IPS-15b (cell line): ENCODE measurements at regions not wholly inside any gene's neighbourhood (a gene's known extent, or its start where the extent isn't known, plus 50 kb on each side); places are given as distances from the start of the nearest gene placed in this dataset.

Experiments used
- H3K27me3 ChIP-seq: one replicate; pipeline ENCODE4 v1.6.1; 2013; ENCODE audit warnings: low read length; ENCODE audit not compliant: control insufficient read depth, insufficient read depth
- H3K36me3 ChIP-seq: one replicate; pipeline ENCODE4 v1.6.1; 2013; ENCODE audit warnings: low read length; ENCODE audit not compliant: control insufficient read depth, insufficient read depth
- H3K4me1 ChIP-seq: one replicate; pipeline ENCODE4 v1.6.1; 2013; ENCODE audit warnings: mild to moderate bottlenecking, low read length; ENCODE audit not compliant: control insufficient read depth, insufficient read depth
- H3K4me3 ChIP-seq: one replicate; pipeline ENCODE4 v1.5.1; 2013; ENCODE audit warnings: low read depth, low read length
- H3K9ac ChIP-seq: one replicate; pipeline ENCODE4 v1.6.1; 2013; ENCODE audit warnings: low read depth, mild to moderate bottlenecking, low read length
- H3K9me3 ChIP-seq: one replicate; pipeline ENCODE4 v1.6.1; 2013; ENCODE audit warnings: mild to moderate bottlenecking, low read length; ENCODE audit not compliant: control insufficient read depth, insufficient read depth

GRCh38 chr10:10617686-10618085 is 400.0 kb upstream of the CELF2 start:
- H3K4me1 ChIP-seq: no peaks in the 10 kb centered on the region
- no peaks in the 10 kb centered on the region for H3K36me3 ChIP-seq
- no peaks in the 10 kb centered on the region for H3K9me3 ChIP-seq
- no peak overlapping the region for H3K9ac ChIP-seq
- no peaks in the 10 kb centered on the region for H3K27me3 ChIP-seq
- no peak overlapping the region for H3K4me3 ChIP-seq

DNA sequence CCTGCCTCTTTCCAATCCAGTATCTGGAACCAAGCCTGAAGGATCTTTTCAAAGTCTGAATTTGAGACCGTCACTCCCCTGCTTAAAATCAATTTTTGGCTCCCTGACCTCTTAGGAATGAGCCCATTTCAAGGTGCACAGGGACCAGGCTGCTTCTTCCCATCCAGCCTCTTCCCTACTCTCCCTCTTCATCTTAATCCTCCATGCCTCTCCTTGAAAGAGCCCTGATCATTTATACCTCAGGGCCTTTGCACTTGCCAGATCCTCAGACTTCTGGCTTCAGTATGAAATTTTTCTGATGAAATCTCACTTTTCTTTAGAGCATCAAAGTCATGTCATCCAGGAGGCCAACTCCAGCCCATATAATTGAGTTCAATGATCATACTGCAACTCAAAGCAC is 399.5 kb upstream of the CELF2 start:
- Histone ChIP-seq H3K27me3 (no peaks in the 10 kb centered on the region), H3K36me3 (no peaks in the 10 kb centered on the region), H3K9ac (no peak overlapping the region), H3K4me1 (no peaks in the 10 kb centered on the region), H3K9me3 (no peaks in the 10 kb centered on the region), H3K4me3 (no peak overlapping the region)

GRCh38 chr10:10623958-10624566 is 393.6 kb upstream of the CELF2 start:
- Histone ChIP-seq H3K9ac (no peak overlapping the region), H3K27me3 (no peaks in the 10 kb centered on the region), H3K36me3 (no peaks in the 10 kb centered on the region), H3K4me3 (no peak overlapping the region), H3K4me1 (no peaks in the 10 kb centered on the region), H3K9me3 (no peaks in the 10 kb centered on the region)

DNA sequence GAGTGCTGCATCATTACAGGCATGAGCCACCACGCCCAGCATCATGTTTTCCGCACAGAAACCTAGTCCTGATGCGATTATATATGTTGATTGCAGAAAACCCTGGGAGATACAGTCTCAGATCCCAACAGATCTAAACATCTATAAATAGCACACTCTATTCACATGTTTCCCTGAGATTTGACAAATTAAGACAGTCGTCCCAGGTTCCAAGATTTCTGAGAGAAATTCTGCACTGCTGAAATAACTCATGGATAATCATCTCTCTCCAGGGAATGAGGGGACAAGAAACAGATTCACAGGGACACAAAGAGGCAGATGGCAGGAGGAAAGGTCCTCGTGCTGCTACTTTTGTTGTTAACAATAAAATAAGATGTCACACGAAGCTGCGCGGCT is 393.1 kb upstream of the CELF2 start:
- Histone ChIP-seq H3K4me1 (no peaks in the 10 kb centered on the region), H3K4me3 (no peak overlapping the region), H3K9ac (no peak overlapping the region), H3K36me3 (no peaks in the 10 kb centered on the region), H3K9me3 (no peaks in the 10 kb centered on the region), H3K27me3 (no peaks in the 10 kb centered on the region)

GRCh38 chr10:10625491-10625890 is 392.2 kb upstream of the CELF2 start:
- no peaks in the 10 kb centered on the region for H3K4me1 ChIP-seq
- no peaks in the 10 kb centered on the region for H3K27me3 ChIP-seq
- H3K4me3 ChIP-seq: no peak overlapping the region
- no peaks in the 10 kb centered on the region for H3K36me3 ChIP-seq
- H3K9me3 ChIP-seq: no peaks in the 10 kb centered on the region
- no peak overlapping the region for H3K9ac ChIP-seq

- Histone ChIP-seq H3K4me1 (no peaks in the 10 kb centered on the region), H3K9me3 (no peaks in the 10 kb centered on the region), H3K4me3 (no peak overlapping the region), H3K9ac (no peak overlapping the region), H3K27me3 (no peaks in the 10 kb centered on the region), H3K36me3 (no peaks in the 10 kb centered on the region)
These were observed 390.9 kb upstream of the CELF2 start for GRCh38 chr10:10626734-10627133.

DNA sequence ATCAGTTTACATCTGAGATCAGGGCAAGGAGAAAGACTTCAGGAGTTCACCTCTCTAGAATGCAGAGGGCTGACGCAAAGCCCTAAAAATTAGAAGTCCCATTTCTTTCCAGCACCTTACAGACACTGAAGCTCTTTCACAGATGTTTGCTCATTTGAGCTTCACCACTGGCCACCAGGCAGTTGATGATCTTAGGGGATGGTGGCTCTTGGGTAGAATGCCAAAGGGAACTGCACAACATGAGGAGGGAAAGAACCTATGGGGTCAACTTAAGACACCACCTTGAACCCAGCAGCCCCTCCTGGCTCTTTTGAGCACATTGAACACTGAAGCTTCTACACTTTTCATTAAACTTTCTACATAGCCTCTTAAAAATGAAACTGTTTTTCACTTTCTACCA is 390.3 kb upstream of the CELF2 start:
- Histone ChIP-seq H3K36me3 (no peaks in the 10 kb centered on the region), H3K27me3 (no peaks in the 10 kb centered on the region), H3K4me1 (no peaks in the 10 kb centered on the region), H3K9ac (no peak overlapping the region), H3K4me3 (no peak overlapping the region), H3K9me3 (no peaks in the 10 kb centered on the region)

DNA sequence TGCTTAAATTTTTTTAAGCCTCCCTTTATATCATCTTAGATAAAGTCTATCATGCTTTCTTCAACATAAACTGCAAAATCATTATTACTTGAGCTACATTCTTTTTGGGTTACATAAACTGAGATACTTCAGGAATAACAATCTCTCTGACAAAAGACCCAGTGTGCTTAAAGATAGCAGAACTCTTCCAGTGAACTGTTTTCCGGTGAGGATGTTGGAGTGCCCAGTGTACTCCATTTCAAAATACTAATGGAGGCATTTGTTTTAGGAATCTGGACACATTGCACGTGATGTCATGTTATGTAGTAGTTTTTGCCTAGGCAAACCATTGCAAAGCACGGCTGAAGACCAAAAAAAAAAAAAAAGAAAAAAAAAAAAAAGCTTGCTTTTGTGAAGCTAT is 388.2 kb upstream of the CELF2 start:
- Histone ChIP-seq H3K36me3 (no peaks in the 10 kb centered on the region), H3K27me3 (no peaks in the 10 kb centered on the region), H3K9me3 (no peaks in the 10 kb centered on the region), H3K4me1 (no peaks in the 10 kb centered on the region), H3K4me3 (no peak overlapping the region), H3K9ac (no peak overlapping the region)

GRCh38 chr10:10630281-10630680 is 387.4 kb upstream of the CELF2 start:
- H3K4me1 ChIP-seq: no peaks in the 10 kb centered on the region
- no peaks in the 10 kb centered on the region for H3K27me3 ChIP-seq
- no peak overlapping the region for H3K9ac ChIP-seq
- no peaks in the 10 kb centered on the region for H3K9me3 ChIP-seq
- H3K36me3 ChIP-seq: no peaks in the 10 kb centered on the region
- no peak overlapping the region for H3K4me3 ChIP-seq

DNA sequence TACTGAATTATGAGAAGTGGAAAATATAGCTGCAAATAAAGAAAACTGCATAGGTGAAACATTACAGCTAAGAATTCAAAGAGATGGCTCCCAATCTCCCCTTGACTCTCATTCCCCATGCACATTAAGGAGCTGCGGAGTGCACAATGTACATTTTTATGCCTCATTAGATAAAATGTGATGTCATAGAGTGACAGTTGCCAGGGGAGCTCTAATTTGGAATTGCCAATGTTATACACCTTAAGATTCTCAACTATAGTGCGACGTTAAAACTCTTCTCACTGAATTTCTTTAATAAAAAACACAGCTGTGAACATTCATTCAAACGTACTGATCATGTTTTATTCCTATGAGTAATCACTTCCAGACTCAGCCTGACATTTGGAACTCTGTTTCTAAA is 386.9 kb upstream of the CELF2 start:
- H3K4me1 ChIP-seq: no peaks in the 10 kb centered on the region
- H3K4me3 ChIP-seq: no peak overlapping the region
- no peaks in the 10 kb centered on the region for H3K36me3 ChIP-seq
- H3K9ac ChIP-seq: no peak overlapping the region
- H3K9me3 ChIP-seq: no peaks in the 10 kb centered on the region
- no peaks in the 10 kb centered on the region for H3K27me3 ChIP-seq

DNA sequence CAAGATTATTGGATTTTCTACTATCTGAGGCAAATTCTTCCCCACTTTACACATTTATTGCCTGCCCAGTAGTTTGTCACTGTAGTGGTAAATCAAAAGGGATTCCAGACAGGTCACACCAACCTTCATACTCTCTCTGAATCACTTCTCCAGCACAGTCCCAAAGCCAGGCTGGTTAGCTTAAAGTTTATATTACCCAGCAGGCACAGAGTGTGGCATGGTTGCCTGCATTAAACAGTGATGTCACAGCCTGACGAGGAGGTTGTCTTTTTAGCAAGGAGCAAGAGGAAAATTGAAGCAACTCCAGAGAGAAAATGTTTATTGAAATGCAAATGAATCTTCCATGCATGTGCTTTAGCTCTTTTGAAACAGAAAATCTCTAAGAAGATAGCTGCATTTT is 375.5 kb upstream of the CELF2 start:
- Histone ChIP-seq H3K9ac (no peak overlapping the region), H3K9me3 (no peaks in the 10 kb centered on the region), H3K4me3 (no peak overlapping the region), H3K4me1 (peaks cover 7% of the 10 kb centered on the region), H3K36me3 (no peaks in the 10 kb centered on the region), H3K27me3 (no peaks in the 10 kb centered on the region)

- Histone ChIP-seq H3K9me3 (no peaks in the 10 kb centered on the region), H3K27me3 (no peaks in the 10 kb centered on the region), H3K4me1 (peaks cover 7% of the 10 kb centered on the region), H3K4me3 (no peak overlapping the region), H3K36me3 (no peaks in the 10 kb centered on the region), H3K9ac (no peak overlapping the region)
These were observed 374.9 kb upstream of the CELF2 start for GRCh38 chr10:10642751-10643150.
